ENCODE measurements at regions not wholly inside any gene's neighbourhood (a gene's known extent, or its start where the extent isn't known, plus 50 kb on each side); places are given as distances from the start of the nearest gene placed in this dataset.

DNA sequence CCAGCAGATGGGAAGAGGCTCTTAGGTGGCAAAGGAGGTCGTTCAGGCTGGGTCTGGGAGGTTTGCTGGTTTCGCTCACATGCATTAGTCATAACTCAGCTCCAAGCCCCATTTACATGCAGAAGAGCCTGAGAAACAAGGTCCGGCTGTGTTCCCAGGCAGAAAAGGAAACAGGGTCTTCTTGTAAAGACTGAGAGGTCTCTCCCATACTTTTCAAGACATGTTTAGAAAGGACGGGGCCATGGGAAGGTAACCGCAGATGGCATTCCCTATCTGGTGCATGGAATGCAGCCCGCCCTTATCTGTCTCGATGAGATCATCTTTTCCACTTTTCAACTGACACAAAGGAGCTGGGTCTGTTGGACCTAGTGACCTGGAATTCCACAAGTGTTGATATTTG lies 389.0 kb upstream of the CDH11 start:
- TF ChIP-seq, protein P1, sequence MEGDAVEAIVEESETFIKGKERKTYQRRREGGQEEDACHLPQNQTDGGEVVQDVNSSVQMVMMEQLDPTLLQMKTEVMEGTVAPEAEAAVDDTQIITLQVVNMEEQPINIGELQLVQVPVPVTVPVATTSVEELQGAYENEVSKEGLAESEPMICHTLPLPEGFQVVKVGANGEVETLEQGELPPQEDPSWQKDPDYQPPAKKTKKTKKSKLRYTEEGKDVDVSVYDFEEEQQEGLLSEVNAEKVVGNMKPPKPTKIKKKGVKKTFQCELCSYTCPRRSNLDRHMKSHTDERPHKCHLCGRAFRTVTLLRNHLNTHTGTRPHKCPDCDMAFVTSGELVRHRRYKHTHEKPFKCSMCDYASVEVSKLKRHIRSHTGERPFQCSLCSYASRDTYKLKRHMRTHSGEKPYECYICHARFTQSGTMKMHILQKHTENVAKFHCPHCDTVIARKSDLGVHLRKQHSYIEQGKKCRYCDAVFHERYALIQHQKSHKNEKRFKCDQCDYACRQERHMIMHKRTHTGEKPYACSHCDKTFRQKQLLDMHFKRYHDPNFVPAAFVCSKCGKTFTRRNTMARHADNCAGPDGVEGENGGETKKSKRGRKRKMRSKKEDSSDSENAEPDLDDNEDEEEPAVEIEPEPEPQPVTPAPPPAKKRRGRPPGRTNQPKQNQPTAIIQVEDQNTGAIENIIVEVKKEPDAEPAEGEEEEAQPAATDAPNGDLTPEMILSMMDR (IDR thresholded peaks at IDR 0.05; ENCODE audit: extremely low read depth, missing control alignments) = no peak
- DNase-seq (ENCODE audit: low spot score) = no peak

DNA sequence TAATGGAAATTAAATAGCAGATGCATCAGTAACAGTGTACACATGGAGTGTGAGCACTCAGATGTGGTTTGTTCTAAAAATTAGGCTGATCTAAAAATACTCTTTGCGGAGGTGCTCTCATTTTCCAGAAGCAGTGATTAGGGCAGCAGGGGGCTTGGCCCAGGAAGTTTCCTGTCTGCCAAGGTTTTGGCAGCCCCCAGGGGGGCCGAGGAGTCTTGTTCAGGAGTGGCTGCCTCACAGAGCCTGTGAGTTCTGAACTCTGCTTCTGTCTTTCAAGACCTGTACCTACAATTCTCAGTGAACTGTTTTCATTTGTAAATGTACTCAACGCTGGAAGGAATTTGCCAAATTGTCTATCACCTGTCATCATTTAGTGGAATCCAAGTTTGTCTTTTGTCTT lies 388.4 kb upstream of the CDH11 start:
- DNase-seq (ENCODE audit: low spot score) = no peak
- TF ChIP-seq, protein P1 (IDR thresholded peaks at IDR 0.05; ENCODE audit: extremely low read depth, missing control alignments) = no peak

DNA sequence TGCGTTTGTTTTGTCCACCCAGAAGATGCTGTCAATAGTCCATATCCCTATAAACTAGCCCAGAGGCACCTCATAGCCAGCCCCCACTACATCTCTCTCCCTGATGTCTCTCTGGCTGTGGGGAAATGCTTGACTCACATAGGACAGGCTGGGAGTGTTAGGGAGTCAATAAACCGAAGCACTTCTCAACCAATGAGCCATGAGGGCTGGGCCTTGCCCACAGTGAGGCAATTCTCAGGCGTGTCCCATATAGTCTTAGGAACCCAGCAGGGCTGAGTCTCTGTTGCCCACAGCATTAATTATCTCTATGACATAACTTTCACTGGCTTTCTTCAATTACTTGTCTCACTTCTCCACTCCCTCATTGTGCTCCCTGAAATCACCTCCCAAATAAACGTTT lies 387.3 kb upstream of the CDH11 start:
- no peak for DNase-seq (ENCODE audit: low spot score)
- TF ChIP-seq, protein P1 (IDR thresholded peaks at IDR 0.05; ENCODE audit: extremely low read depth, missing control alignments) = no peak

DNA sequence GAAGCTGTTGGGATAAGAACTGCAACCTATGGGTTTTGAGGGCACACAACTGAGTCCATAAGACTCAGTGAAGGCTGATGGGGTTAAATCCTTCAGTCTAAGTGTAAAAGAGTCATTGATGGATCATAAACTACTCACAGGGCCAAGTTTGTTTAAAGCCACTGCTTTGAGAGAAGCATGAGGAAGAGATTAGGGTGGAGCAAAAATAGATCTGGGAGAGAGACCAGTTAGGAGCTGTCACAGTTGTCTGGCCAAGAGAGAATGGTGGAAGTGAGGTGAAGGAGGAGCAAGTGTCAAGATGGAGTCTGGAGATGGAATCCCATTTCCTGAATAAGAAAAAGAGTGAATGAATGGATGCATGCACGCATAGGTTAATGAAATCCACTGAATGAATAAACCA lies 379.1 kb upstream of the CDH11 start:
- TF ChIP-seq, protein P1 (IDR thresholded peaks at IDR 0.05; ENCODE audit: extremely low read depth, missing control alignments) = no peak
- DNase-seq (ENCODE audit: low spot score) = no peak

DNA sequence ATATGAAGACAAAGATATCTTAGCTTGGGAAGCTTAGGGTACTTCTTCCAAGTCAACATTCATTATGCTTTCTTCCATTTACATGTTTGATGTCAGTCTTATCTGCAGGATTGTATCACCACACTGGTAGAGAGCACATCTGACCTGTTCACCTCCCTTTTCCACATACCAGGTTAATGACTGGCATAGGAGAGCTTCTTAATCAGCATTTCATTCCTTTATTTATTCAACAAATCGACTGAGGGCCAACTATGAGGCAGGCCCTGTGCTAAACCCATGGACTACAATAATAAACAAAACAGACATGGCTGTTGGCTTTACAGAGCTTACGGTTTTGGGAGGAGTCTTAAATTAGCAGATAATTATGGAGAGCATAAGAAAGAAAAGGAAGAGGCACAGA lies 378.1 kb upstream of the CDH11 start:
- no peak for DNase-seq (ENCODE audit: low spot score)
- TF ChIP-seq, protein P1 (IDR thresholded peaks at IDR 0.05; ENCODE audit: extremely low read depth, missing control alignments) = no peak

DNA sequence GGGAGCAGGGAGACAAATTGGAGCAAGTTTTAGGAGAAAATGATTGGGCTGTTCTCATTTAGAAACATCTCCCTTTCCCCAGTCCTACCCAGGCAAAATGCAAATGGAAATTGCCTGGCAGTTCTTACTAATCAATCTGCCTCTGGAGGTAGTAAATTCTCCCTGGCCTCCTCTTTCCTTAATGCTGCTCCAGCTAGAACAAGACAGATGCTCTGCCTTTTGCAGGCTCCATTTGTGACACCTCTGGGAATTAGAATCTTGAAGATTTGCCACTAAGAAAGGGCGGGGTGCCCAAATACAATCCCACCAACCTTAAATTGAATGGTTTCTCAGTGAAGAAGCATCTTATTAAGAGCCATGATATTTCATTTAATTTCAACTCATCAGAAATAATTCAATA lies 377.7 kb upstream of the CDH11 start:
- TF ChIP-seq, protein P1 (IDR thresholded peaks at IDR 0.05; ENCODE audit: extremely low read depth, missing control alignments) = no peak
- no peak for DNase-seq (ENCODE audit: low spot score)

DNA sequence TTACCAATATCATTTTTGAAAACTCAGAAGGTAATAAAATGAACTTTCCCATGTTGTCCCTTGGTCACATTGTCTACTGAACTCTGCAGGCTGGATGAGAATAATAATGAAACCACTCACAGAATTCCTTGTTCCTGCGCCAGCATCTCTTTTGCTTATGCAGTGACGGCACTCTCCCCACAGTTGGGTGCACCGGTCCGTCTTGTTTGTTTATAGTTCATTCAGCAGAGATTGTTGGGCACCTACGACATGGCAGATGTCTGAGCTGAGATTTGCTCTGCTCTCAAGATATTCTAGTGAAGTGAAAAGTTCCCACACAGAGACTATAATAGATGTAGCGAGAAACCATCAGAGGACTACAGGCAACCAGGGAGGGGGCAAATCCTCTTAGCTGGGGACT lies 375.7 kb upstream of the CDH11 start:
- DNase-seq (ENCODE audit: low spot score) = no peak
- TF ChIP-seq, protein P1 (IDR thresholded peaks at IDR 0.05; ENCODE audit: extremely low read depth, missing control alignments) = no peak
